SK-N-SH treated with all-trans-retinoic acid at 6 μM for 48 hours (cell line): ENCODE measurements at regions not wholly inside any gene's neighbourhood (a gene's known extent, or its start where the extent isn't known, plus 50 kb on each side); places are given as distances from the start of the nearest gene placed in this dataset.

Source experiments
- ATAC-seq: fragments of 200-7000 bp; cut with Tn5 transposase; 3 replicates; pipeline ENCODE4 v1.9.1; 2020; ENCODE audit warnings: mild to moderate bottlenecking, moderate library complexity
- BACH2 ChIP-seq: fragments of 250-450 bp; sonication (Bioruptor Pico); IDR thresholded peaks from 2 replicates; pipeline ENCODE4 v1.9.0; 2021; ENCODE audit warnings: mild to moderate bottlenecking, borderline replicate concordance
- CREB5 ChIP-seq: fragments of 250-450 bp; sonication (Bioruptor Pico); IDR thresholded peaks from 2 replicates; pipeline ENCODE4 v1.5.1; 2020; ENCODE audit warnings: low read depth, mild to moderate bottlenecking, moderate library complexity
- CSDC2 ChIP-seq: fragments of 250-450 bp; sonication (Bioruptor Pico); IDR thresholded peaks from 2 replicates; pipeline ENCODE4 v1.5.0; 2020; ENCODE audit warnings: mild to moderate bottlenecking, moderate library complexity
- CSRNP3 ChIP-seq: fragments of 250-450 bp; sonication (Bioruptor Pico); IDR thresholded peaks from 2 replicates; pipeline ENCODE4 v1.5.1; 2021; ENCODE audit warnings: mild to moderate bottlenecking, moderate library complexity
- ESRRG ChIP-seq: fragments of 250-450 bp; sonication (Bioruptor Pico); IDR thresholded peaks from 2 replicates; pipeline ENCODE4 v1.6.1; 2021; ENCODE audit warnings: mild to moderate bottlenecking
- GLIS3 ChIP-seq: fragments of 250-450 bp; sonication (Bioruptor Pico); IDR thresholded peaks from 2 replicates; pipeline ENCODE4 v1.5.0; 2020; ENCODE audit warnings: mild to moderate bottlenecking, moderate library complexity
- ISL1 ChIP-seq: fragments of 250-450 bp; sonication (Bioruptor Pico); IDR thresholded peaks from 2 replicates; pipeline ENCODE4 v2.1.2; 2022; ENCODE audit warnings: mild to moderate bottlenecking, moderate library complexity
- OSR1 ChIP-seq: fragments of 250-450 bp; sonication (Bioruptor Pico); IDR thresholded peaks from 2 replicates; pipeline ENCODE4 v1.8.0; 2022; ENCODE audit warnings: moderate library complexity, mild to moderate bottlenecking, inconsistent platforms
- PPARA ChIP-seq: fragments of 250-450 bp; sonication (Bioruptor Pico); IDR thresholded peaks from 2 replicates; pipeline ENCODE4 v1.5.0; 2020; ENCODE audit warnings: mild to moderate bottlenecking, borderline replicate concordance
- RARB ChIP-seq: fragments of 250-450 bp; sonication (Bioruptor Pico); IDR thresholded peaks from 2 replicates; pipeline ENCODE4 v1.8.0; 2021; ENCODE audit warnings: mild to moderate bottlenecking, moderate library complexity
- SNAI2 ChIP-seq: fragments of 250-450 bp; sonication (Bioruptor Pico); IDR thresholded peaks from 2 replicates; pipeline ENCODE4 v1.5.0; 2020; ENCODE audit warnings: mild to moderate bottlenecking, moderate library complexity
- TCF4 ChIP-seq: fragments of 250-450 bp; sonication (Bioruptor Pico); IDR thresholded peaks from 2 replicates; pipeline ENCODE4 v1.8.0; 2021; ENCODE audit warnings: mild to moderate bottlenecking, moderate library complexity, borderline replicate concordance
- TOX ChIP-seq: fragments of 250-450 bp; sonication (Bioruptor Pico); IDR thresholded peaks from 2 replicates; pipeline ENCODE4 v1.8.0; 2021; ENCODE audit warnings: mild to moderate bottlenecking, moderate library complexity, borderline replicate concordance
- ZFP3 ChIP-seq: fragments of 250-450 bp; sonication (Bioruptor Pico); IDR thresholded peaks from 2 replicates; pipeline ENCODE4 v1.5.0; 2020; ENCODE audit warnings: mild to moderate bottlenecking, moderate library complexity
- ZFP30 ChIP-seq: fragments of 450-650 bp; formaldehyde crosslinking; IDR thresholded peaks from 2 replicates; pipeline ENCODE4 v1.5.0; 2022; ENCODE audit warnings: mild to moderate bottlenecking, moderate library complexity
- ZNF565 ChIP-seq: fragments of 450-650 bp; formaldehyde crosslinking; conservative IDR thresholded peaks from 2 replicates; pipeline ENCODE4 v1.5.0; 2020; ENCODE audit warnings: low read depth, mild to moderate bottlenecking, moderate library complexity
- ZNF70 ChIP-seq: fragments of 450-650 bp; formaldehyde crosslinking; IDR thresholded peaks from 2 replicates; pipeline ENCODE4 v1.5.0; 2020; ENCODE audit warnings: mild to moderate bottlenecking, moderate library complexity
- ZNF8 ChIP-seq: fragments of 450-650 bp; formaldehyde crosslinking; IDR thresholded peaks from 2 replicates; pipeline ENCODE4 v1.5.0; 2020; ENCODE audit warnings: mild to moderate bottlenecking, moderate library complexity
- TF ChIP-seq, protein P1 (sequence below): fragments of 250-450 bp; sonication (Bioruptor Pico); IDR thresholded peaks from 2 replicates; pipeline ENCODE4 v1.8.0; 2021; ENCODE audit warnings: low read depth, mild to moderate bottlenecking, moderate library complexity, borderline replicate concordance
- TF ChIP-seq, protein P2 (sequence below): fragments of 250-450 bp; sonication (Bioruptor Pico); IDR thresholded peaks from 2 replicates; pipeline ENCODE4 v1.8.0; 2020; ENCODE audit warnings: mild to moderate bottlenecking, moderate library complexity, borderline replicate concordance

DNA sequence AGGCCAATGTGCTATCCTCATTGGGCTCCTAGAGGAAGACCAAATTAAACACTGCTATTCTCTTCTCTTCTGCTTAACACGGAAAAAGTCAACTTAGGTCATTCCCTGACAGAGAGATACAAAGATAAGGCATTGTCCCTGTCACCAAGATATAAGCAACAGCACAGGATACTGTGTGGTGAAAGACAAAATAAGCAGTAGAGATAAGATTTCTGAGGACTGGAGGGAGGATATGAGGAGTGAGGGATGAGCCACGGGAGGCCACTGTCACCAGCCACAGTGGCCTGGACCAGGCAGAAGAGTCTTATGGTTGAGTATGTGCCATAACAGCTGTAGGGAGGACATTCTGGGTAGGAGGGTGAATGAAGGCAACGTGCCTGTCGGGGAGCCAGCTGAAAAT is 54.4 kb upstream of the SLC14A2 start:
- ATAC-seq, result no peak
- TF ChIP-seq ZNF565 (CRISPR knock-in tag) (no peak), ZNF70 (CRISPR knock-in tag) (no peak), PPARA (no peak), ESRRG (no peak), ZFP30 (no peak), CSDC2 (CRISPR knock-in tag) (no peak), CREB5 (no peak), SNAI2 (CRISPR knock-in tag) (no peak), GLIS3 (CRISPR knock-in tag) (no peak), ZNF8 (no peak), TCF4 (CRISPR knock-in tag) (no peak), CSRNP3 (CRISPR knock-in tag) (no peak)

- TF ChIP-seq ISL1 (CRISPR knock-in tag) (no peak), RARB (no peak), OSR1 (CRISPR knock-in tag) (no peak), BACH2 (CRISPR knock-in tag) (no peak), SNAI2 (CRISPR knock-in tag) (no peak), ZFP3 (CRISPR knock-in tag) (no peak), GLIS3 (CRISPR knock-in tag) (no peak)
- TF ChIP-seq, protein P1, sequence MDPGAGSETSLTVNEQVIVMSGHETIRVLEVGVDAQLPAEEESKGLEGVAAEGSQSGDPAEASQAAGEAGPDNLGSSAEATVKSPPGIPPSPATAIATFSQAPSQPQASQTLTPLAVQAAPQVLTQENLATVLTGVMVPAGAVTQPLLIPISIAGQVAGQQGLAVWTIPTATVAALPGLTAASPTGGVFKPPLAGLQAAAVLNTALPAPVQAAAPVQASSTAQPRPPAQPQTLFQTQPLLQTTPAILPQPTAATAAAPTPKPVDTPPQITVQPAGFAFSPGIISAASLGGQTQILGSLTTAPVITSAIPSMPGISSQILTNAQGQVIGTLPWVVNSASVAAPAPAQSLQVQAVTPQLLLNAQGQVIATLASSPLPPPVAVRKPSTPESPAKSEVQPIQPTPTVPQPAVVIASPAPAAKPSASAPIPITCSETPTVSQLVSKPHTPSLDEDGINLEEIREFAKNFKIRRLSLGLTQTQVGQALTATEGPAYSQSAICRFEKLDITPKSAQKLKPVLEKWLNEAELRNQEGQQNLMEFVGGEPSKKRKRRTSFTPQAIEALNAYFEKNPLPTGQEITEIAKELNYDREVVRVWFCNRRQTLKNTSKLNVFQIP (CRISPR knock-in tag), result no peak
- TF ChIP-seq, all 23 proteins: peak for 0
- no peak for ATAC-seq
These were observed 52.5 kb upstream of the SLC14A2 start for GRCh38 chr18:45562567-45563479.

GRCh38 chr18:45565280-45565970 is 49.9 kb upstream of the SLC14A2 start:
- TF ChIP-seq TOX (CRISPR knock-in tag) (no peak), ZFP30 (no peak), ZNF8 (no peak), ZNF565 (CRISPR knock-in tag) (no peak), ZFP3 (CRISPR knock-in tag) (no peak), BACH2 (CRISPR knock-in tag) (no peak), TCF4 (CRISPR knock-in tag) (no peak), PPARA (no peak), ESRRG (no peak)
- TF ChIP-seq, protein P2, sequence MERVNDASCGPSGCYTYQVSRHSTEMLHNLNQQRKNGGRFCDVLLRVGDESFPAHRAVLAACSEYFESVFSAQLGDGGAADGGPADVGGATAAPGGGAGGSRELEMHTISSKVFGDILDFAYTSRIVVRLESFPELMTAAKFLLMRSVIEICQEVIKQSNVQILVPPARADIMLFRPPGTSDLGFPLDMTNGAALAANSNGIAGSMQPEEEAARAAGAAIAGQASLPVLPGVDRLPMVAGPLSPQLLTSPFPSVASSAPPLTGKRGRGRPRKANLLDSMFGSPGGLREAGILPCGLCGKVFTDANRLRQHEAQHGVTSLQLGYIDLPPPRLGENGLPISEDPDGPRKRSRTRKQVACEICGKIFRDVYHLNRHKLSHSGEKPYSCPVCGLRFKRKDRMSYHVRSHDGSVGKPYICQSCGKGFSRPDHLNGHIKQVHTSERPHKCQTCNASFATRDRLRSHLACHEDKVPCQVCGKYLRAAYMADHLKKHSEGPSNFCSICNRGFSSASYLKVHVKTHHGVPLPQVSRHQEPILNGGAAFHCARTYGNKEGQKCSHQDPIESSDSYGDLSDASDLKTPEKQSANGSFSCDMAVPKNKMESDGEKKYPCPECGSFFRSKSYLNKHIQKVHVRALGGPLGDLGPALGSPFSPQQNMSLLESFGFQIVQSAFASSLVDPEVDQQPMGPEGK (CRISPR knock-in tag), result no peak
- ATAC-seq, result no peak
